AG08395 (cell line): ENCODE measurements at regions not wholly inside any gene's neighbourhood (a gene's known extent, or its start where the extent isn't known, plus 50 kb on each side); places are given as distances from the start of the nearest gene placed in this dataset.
A peak's percentile ranks its signal among the peaks of the same experiment; 100 is the strongest.

Experiments
- DNase-seq: peaks from one replicate; pipeline ENCODE4 v3.0.0; 2012; ENCODE audit warnings: mixed read lengths, low spot score

GRCh38 chr5:160175438-160176218 is 53.7 kb upstream of the FABP6 start:
- no peak for DNase-seq

- DNase-seq = no peak
These were observed 54.4 kb upstream of the FABP6 start for GRCh38 chr5:160174780-160175437.

- DNase-seq = no peak
These were observed 55.0 kb upstream of the FABP6 start for GRCh38 chr5:160174290-160174689.

- DNase-seq = no peak
These were observed 52.4 kb upstream of the PWWP2A start for GRCh38 chr5:160171666-160172065.

GRCh38 chr5:160169326-160169725 is 50.1 kb upstream of the PWWP2A start:
- DNase-seq = peak; percentile 85
